MCF 10A (cell line): ENCODE measurements at regions not wholly inside any gene's neighbourhood (a gene's known extent, or its start where the extent isn't known, plus 50 kb on each side); places are given as distances from the start of the nearest gene placed in this dataset.

Source experiments
- BruUV-seq: library from RNA; stranded (reverse); fragments of 400-500 nt; replicated peaks from 2 replicates; lab custom pipeline; 2021; lab: Mats Ljungman, UMichigan
- CTCF ChIA-PET: fragments of 300-600 bp; sonication (Branson Sonifier 250); formaldehyde crosslinking; extraction: SDS; loops from one replicate; lab custom pipeline; 2021; ENCODE audit warnings: antibody characterized with exemption, inconsistent platforms; lab: Yijun Ruan, JAX
- POLR2A ChIA-PET: fragments of 300-600, 350-650 bp; sonication (Branson Sonifier 250); formaldehyde crosslinking; extraction: SDS; loops from one replicate; lab custom pipeline; 2020; ENCODE audit warnings: antibody characterized with exemption, inconsistent platforms; lab: Yijun Ruan, JAX
- DNase-seq: peaks from one replicate; pipeline ENCODE4 v3.0.0-alpha.2; 2018; ENCODE audit not compliant: unreplicated experiment
- H3K27ac Mint-ChIP-seq: one replicate; pipeline ENCODE4 v1.8.0; 2022; ENCODE audit warnings: mild to moderate bottlenecking, low read depth, mixed read lengths; ENCODE audit not compliant: unreplicated experiment
- H3K27me3 Mint-ChIP-seq: one replicate; pipeline ENCODE4 v1.8.0; 2022; ENCODE audit warnings: mixed read lengths; ENCODE audit not compliant: insufficient read depth, unreplicated experiment
- H3K36me3 Mint-ChIP-seq: one replicate; pipeline ENCODE4 v1.8.0; 2022; ENCODE audit warnings: mild to moderate bottlenecking, moderate library complexity, mixed read lengths; ENCODE audit not compliant: insufficient read depth, unreplicated experiment
- H3K4me1 Mint-ChIP-seq: one replicate; pipeline ENCODE4 v1.8.0; 2022; ENCODE audit warnings: mixed read lengths; ENCODE audit not compliant: insufficient read depth, unreplicated experiment
- H3K4me3 Mint-ChIP-seq: one replicate; pipeline ENCODE4 v1.8.0; 2022; ENCODE audit warnings: mild to moderate bottlenecking, moderate library complexity, mixed read lengths; ENCODE audit not compliant: unreplicated experiment
- H3K9me3 Mint-ChIP-seq: one replicate; pipeline ENCODE4 v1.8.0; 2022; ENCODE audit warnings: mixed read lengths; ENCODE audit not compliant: unreplicated experiment
- intact Hi-C: fragments of 100-400 bp; cut with micrococcal nuclease; formaldehyde crosslinking; loops from 2 replicates; pipeline ENCODE4 v1.14.1; 2022
- TF ChIP-seq, protein P1 (sequence below): fragments of 200-600 bp; IDR thresholded peaks from one replicate; pipeline ENCODE4 v1.8.0; 2022; ENCODE audit warnings: antibody characterized with exemption, mild to moderate bottlenecking; ENCODE audit not compliant: unreplicated experiment

GRCh38 chr2:12090072-12090471 lies 343.6 kb downstream of the LPIN1 start:
- ChIA-PET POLR2A (interaction anchor here (0.7 kb wide), 2 partner anchors 31 to 116 kb away, joined by 3 read pairs; no protein-coding TSS in a partner anchor), CTCF (interaction anchor here (1.9 kb wide), 1 partner anchor 917 kb away, joined by 8 read pairs; no protein-coding TSS in a partner anchor)
- no peaks in the 10 kb centered on the region for H3K36me3 Mint-ChIP-seq
- H3K27me3 Mint-ChIP-seq, result no peaks in the 10 kb centered on the region
- DNase-seq, result no peak
- BruUV-seq, result no TSS peak
- H3K27ac Mint-ChIP-seq, result no peak overlapping the region
- TF ChIP-seq, protein P1, sequence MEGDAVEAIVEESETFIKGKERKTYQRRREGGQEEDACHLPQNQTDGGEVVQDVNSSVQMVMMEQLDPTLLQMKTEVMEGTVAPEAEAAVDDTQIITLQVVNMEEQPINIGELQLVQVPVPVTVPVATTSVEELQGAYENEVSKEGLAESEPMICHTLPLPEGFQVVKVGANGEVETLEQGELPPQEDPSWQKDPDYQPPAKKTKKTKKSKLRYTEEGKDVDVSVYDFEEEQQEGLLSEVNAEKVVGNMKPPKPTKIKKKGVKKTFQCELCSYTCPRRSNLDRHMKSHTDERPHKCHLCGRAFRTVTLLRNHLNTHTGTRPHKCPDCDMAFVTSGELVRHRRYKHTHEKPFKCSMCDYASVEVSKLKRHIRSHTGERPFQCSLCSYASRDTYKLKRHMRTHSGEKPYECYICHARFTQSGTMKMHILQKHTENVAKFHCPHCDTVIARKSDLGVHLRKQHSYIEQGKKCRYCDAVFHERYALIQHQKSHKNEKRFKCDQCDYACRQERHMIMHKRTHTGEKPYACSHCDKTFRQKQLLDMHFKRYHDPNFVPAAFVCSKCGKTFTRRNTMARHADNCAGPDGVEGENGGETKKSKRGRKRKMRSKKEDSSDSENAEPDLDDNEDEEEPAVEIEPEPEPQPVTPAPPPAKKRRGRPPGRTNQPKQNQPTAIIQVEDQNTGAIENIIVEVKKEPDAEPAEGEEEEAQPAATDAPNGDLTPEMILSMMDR, result no peak
- peaks cover 42% of the 10 kb centered on the region for H3K4me1 Mint-ChIP-seq
- peaks cover 9% of the 10 kb centered on the region for H3K9me3 Mint-ChIP-seq
- H3K4me3 Mint-ChIP-seq, result no peak overlapping the region
- intact Hi-C loops, result no loop called here

DNA sequence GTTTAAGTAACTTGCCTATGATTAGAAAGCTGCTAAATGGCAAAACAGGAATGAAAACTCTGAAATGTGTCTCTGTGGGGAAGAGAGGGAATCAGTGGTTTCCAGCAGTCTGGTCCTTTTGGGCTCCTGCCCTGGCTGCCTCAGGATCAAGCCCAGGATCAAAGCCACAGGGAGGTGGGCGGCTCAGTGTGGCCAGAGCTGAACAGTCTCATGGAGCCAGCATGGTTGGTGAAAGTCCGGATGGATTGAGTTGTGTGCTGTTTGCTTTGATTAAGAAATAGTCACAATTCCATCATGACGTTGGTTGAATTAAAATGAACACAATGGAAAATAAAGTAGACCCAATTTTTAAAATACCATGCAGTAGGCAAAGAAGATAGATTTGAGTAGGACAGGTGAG lies 344.2 kb downstream of the LPIN1 start:
- Mint-ChIP-seq H3K4me3 (no peak overlapping the region), H3K36me3 (no peaks in the 10 kb centered on the region), H3K9me3 (peaks cover 9% of the 10 kb centered on the region), H3K4me1 (peaks cover 42% of the 10 kb centered on the region), H3K27ac (no peak overlapping the region), H3K27me3 (no peaks in the 10 kb centered on the region)
- intact Hi-C loops, result no loop called here
- TF ChIP-seq, protein P1, result no peak
- ChIA-PET CTCF (interaction anchor here (1.9 kb wide), 1 partner anchor 917 kb away, joined by 8 read pairs; no protein-coding TSS in a partner anchor), POLR2A (no interaction called here)
- no TSS peak for BruUV-seq
- peak; percentile 31 for DNase-seq

- Mint-ChIP-seq H3K36me3 (no peaks in the 10 kb centered on the region), H3K9me3 (peaks cover 9% of the 10 kb centered on the region), H3K4me3 (no peak overlapping the region), H3K27ac (no peak overlapping the region), H3K27me3 (no peaks in the 10 kb centered on the region), H3K4me1 (peaks cover 42% of the 10 kb centered on the region)
- POLR2A ChIA-PET, result no interaction called here
- intact Hi-C loops, result no loop called here
- CTCF ChIA-PET, result interaction anchor here (1.0 to 1.9 kb wide), 2 partner anchors 839 to 916 kb away, joined by 4 to 8 read pairs; no protein-coding TSS in a partner anchor
- BruUV-seq, result no TSS peak
- DNase-seq, result peak; percentile 64
- TF ChIP-seq, protein P1, result no peak
Observed at GRCh38 chr2:12091201-12091806, 344.9 kb downstream of the LPIN1 start.

GRCh38 chr2:12094134-12094533 lies 347.7 kb downstream of the LPIN1 start:
- DNase-seq, result no peak
- Mint-ChIP-seq H3K27me3 (no peaks in the 10 kb centered on the region), H3K27ac (no peak overlapping the region), H3K9me3 (peaks cover 4% of the 10 kb centered on the region), H3K36me3 (no peaks in the 10 kb centered on the region), H3K4me1 (peaks cover 26% of the 10 kb centered on the region), H3K4me3 (no peak overlapping the region)
- intact Hi-C loops, result no loop called here
- BruUV-seq, result no TSS peak
- POLR2A ChIA-PET, result no interaction called here
- TF ChIP-seq, protein P1, result no peak
- CTCF ChIA-PET, result interaction anchor here (0.6 kb wide), 1 partner anchor 197 kb away, joined by 3 read pairs; no protein-coding TSS in a partner anchor
